Ectodermal cell (in vitro differentiated cells): ENCODE measurements at regions not wholly inside any gene's neighbourhood (a gene's known extent, or its start where the extent isn't known, plus 50 kb on each side); places are given as distances from the start of the nearest gene placed in this dataset.

Source experiments
- H3K27ac ChIP-seq: 2 replicates; pipeline ENCODE4 v1.7.0; 2013; ENCODE audit warnings: mild to moderate bottlenecking, low read depth, low read length; ENCODE audit not compliant: insufficient read depth, poor library complexity, severe bottlenecking
- H3K27me3 ChIP-seq: 2 replicates; pipeline ENCODE4 v1.7.0; 2013; ENCODE audit warnings: mild to moderate bottlenecking, low read length; ENCODE audit not compliant: insufficient read depth, control insufficient read depth, poor library complexity, severe bottlenecking
- H3K36me3 ChIP-seq: one replicate; pipeline ENCODE4 v1.7.0; 2013; ENCODE audit warnings: low read length; ENCODE audit not compliant: control insufficient read depth, insufficient read depth
- H3K4me1 ChIP-seq: one replicate; pipeline ENCODE4 v1.7.0; 2013; ENCODE audit warnings: low read length; ENCODE audit not compliant: control insufficient read depth, insufficient read depth
- H3K4me3 ChIP-seq: 2 replicates; pipeline ENCODE4 v1.7.0; 2013; ENCODE audit warnings: low read depth, low read length, control low read depth; ENCODE audit not compliant: insufficient read depth
- H3K9me3 ChIP-seq: 2 replicates; pipeline ENCODE4 v1.7.0; 2013; ENCODE audit warnings: mild to moderate bottlenecking, low read length, moderate library complexity; ENCODE audit not compliant: control insufficient read depth
- WGBS, 2 experiments: methylation state at CpG; one replicate each; pipeline ENCODE4 v1.1.7; 2013; ENCODE audit warnings: missing lambda C conversion rate in 2 of 2; 5-methylcytosine and 5-hydroxymethylcytosine counted together

DNA sequence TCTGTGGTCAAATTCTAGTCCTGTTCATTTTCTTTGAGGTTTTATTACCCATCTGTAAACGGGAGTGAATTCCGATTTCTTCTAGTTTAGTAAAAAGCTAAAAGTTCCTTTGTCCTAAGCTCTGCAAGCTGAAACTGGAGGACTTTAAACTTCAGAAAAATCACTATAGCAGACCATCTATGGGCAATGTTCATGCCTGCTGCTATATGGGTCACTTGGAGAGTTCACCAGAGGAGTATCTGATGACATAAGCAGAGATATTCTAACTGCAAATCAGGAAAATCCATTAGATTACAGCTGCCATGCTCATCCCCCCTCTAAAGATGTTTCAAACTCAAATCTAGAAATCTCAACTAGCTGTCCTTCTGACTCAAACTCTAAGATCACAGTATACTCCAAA is 193.0 kb upstream of the RTL1 start:
- Histone ChIP-seq H3K9me3 (no peaks in the 10 kb centered on the region), H3K36me3 (no peaks in the 10 kb centered on the region), H3K4me1 (no peaks in the 10 kb centered on the region), H3K27ac (no peak overlapping the region), H3K4me3 (no peak overlapping the region), H3K27me3 (no peaks in the 10 kb centered on the region)
- WGBS, 2 experiments, result 98 to 100% methylated on average over 2 of the region's 2 CpGs

DNA sequence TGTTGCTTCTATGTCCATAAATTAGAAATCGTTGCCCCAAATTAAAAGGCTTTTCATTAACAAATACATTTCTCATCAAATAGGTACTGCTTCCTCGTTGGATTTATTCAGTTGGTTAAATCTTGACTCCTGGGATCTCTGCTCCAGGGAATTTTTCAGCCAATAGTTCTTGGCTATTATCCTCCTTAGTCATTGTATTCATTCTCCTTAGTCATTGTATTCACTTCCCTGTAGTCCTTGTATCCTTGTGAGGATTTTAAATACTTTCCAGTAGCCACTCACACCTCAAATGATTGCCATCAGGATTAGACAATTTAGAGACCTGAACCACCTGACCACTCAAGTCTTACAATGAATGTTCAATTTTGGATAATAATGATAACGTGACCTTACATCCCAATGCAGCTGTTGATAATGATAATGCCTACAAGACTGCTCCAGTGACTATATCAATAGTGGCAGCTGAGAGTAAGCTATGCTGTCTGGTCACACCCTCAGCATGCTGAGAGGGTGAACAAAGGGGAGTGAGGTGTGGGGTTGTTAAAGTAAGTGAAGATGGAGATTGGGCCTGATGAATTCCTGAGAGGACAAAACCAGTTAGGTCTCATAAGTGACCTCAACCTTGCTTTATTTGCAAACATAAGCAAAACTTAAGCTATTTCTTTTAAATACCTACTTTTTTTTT is 193.7 kb upstream of the RTL1 start:
- Histone ChIP-seq H3K4me1 (no peaks in the 10 kb centered on the region), H3K36me3 (no peaks in the 10 kb centered on the region), H3K9me3 (no peaks in the 10 kb centered on the region), H3K27ac (no peak overlapping the region), H3K4me3 (no peak overlapping the region), H3K27me3 (no peaks in the 10 kb centered on the region)
- WGBS, 2 experiments, result 92 to 93% methylated on average over 3 of the region's 3 CpGs

DNA sequence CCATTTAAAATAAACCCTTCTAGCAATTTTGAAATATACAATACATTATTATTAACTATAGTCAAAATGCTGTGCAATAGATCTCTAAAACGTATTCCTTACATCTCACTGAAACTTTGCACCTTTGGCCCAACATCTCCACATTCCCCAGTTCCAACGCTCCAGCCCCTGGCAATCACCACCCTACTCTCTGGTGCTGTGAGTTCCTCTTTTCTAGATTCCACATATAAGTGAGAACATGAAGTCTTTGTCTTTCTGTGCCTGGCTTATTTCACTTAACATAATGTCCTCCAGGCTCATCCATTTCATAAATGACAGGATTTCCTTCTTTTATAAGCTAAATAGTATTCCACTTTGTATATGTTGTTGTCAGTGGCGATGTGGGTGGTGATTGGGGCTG is 194.7 kb upstream of the RTL1 start:
- Histone ChIP-seq H3K27ac (no peak overlapping the region), H3K4me3 (no peak overlapping the region), H3K9me3 (no peaks in the 10 kb centered on the region), H3K36me3 (no peaks in the 10 kb centered on the region), H3K27me3 (no peaks in the 10 kb centered on the region), H3K4me1 (no peaks in the 10 kb centered on the region)
- 95% methylated on average over 3 of the region's 3 CpGs for WGBS, 2 experiments

DNA sequence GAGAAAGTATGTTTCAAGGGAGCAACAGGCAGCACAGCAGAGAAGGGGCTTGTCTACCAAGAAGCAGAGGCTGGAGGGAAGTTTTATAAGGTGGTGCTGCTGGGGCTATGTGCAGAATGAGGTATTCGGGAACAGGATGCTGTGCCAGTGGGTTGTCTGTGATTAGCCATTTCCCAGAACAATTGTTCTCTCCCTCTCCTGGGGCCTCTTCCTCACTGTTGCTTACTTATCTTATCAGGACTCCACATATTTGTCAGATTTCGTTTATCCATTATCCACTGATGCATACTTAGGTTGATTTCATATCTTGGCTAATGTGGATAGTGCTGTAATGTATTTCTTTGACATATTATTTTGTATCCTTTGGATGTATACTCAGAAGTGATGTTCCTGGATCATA is 195.1 kb upstream of the RTL1 start:
- Histone ChIP-seq H3K9me3 (no peaks in the 10 kb centered on the region), H3K27ac (no peak overlapping the region), H3K36me3 (no peaks in the 10 kb centered on the region), H3K4me3 (no peak overlapping the region), H3K27me3 (no peaks in the 10 kb centered on the region), H3K4me1 (no peaks in the 10 kb centered on the region)
- 80 to 86% methylated on average over 1 to 2 of the region's 2 CpGs for WGBS, 2 experiments

DNA sequence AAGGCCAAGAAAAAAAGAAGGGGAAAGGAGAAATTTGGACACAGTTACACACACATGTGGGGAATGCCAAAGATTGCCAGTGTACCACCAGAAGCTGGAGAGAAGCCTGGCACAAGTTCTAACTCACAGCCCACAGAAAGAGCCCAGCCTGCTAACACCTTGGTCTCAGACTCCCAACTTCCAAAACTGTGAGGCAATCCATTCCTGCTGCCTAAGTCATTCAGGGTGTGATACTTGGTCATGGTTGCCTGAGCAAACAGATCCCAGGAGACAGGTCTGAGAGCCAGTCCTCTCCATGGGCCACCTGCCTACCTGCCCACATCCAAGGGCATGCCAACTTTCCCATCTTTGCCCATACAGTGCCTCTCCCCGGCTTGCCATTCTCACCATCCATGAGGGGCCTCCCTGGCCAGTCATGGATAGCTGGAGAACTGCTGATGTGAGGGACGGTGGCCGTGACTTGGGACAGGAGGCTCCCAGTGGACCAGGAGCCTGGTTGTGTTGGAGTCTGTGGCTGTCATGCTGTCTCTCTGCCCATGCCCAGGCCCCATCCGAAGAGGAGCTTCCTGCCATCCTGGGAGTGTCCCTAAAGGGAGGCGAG is 198.0 kb upstream of the RTL1 start:
- 92 to 96% methylated on average over 5 of the region's 5 CpGs for WGBS, 2 experiments
- no peak overlapping the region for H3K4me3 ChIP-seq
- H3K27me3 ChIP-seq, result no peaks in the 10 kb centered on the region
- no peak overlapping the region for H3K27ac ChIP-seq
- H3K36me3 ChIP-seq, result no peaks in the 10 kb centered on the region
- H3K4me1 ChIP-seq, result no peaks in the 10 kb centered on the region
- H3K9me3 ChIP-seq, result no peaks in the 10 kb centered on the region

DNA sequence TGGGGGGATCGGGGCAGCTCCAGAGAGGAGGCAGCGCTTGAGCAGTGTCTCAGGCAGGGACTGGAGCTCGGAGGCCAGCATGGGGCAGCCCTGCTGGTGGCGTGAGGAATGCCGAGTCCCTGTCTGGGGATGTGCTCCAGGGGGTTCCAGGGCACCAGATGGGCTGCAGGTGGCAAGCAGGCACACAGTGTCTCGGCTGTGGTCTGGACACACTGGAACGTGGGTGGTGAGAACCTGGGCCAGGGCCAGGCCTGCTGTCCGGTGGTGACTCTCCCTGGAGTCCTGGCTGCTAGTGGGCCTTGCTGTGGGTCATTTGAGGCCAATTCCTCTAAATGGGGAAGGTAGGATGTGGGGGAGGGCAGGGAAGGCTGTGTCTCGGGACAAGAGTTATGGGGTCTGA is 199.4 kb upstream of the RTL1 start:
- H3K27ac ChIP-seq, result no peak overlapping the region
- 93% methylated on average over 9 of the region's 9 CpGs for WGBS, 2 experiments
- H3K27me3 ChIP-seq, result no peaks in the 10 kb centered on the region
- H3K9me3 ChIP-seq, result no peaks in the 10 kb centered on the region
- H3K4me3 ChIP-seq, result no peak overlapping the region
- H3K36me3 ChIP-seq, result no peaks in the 10 kb centered on the region
- H3K4me1 ChIP-seq, result no peaks in the 10 kb centered on the region

DNA sequence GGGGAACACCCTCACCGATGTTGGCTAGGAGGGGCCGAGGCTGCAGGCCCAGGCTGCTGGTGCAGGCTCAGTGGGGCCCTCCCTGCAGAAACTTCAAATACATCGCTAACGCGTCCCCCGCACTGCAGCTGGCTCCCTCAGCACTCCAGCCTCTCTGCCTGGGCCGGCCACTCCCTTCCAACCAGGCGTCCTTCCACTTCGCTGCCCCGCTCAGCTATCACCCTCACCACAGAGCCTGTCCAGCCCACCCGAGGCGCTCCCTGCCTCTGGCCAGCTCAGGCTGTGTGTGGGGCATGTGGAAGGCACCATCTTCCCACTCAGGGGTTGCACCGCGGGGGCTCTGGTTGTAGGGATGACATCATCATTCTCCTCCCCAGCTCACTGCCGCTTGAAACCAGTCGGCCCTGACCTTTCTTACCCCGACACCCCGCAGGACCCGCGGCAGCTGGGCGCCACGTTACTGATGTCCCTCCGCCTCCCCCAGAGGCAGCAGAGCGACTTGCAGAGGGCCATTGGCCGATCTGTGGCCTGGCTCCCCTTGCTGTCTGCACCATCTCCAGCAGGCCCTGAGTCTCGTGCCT is 199.9 kb upstream of the RTL1 start:
- H3K36me3 ChIP-seq, result no peaks in the 10 kb centered on the region
- 88% methylated on average over 26 of the region's 26 CpGs for WGBS, 2 experiments
- H3K4me1 ChIP-seq, result no peaks in the 10 kb centered on the region
- no peaks in the 10 kb centered on the region for H3K27me3 ChIP-seq
- H3K9me3 ChIP-seq, result no peaks in the 10 kb centered on the region
- H3K4me3 ChIP-seq, result no peak overlapping the region
- no peak overlapping the region for H3K27ac ChIP-seq

- WGBS, 2 experiments, result 93 to 96% methylated on average over 4 of the region's 4 CpGs
- Histone ChIP-seq H3K9me3 (no peaks in the 10 kb centered on the region), H3K36me3 (no peaks in the 10 kb centered on the region), H3K27ac (no peak overlapping the region), H3K4me1 (no peaks in the 10 kb centered on the region), H3K4me3 (no peak overlapping the region), H3K27me3 (no peaks in the 10 kb centered on the region)
Observed at GRCh38 chr14:101104485-101104884, 201.0 kb upstream of the RTL1 start.

GRCh38 chr14:101105045-101105444 is 201.5 kb upstream of the RTL1 start:
- H3K36me3 ChIP-seq, result no peaks in the 10 kb centered on the region
- no peaks in the 10 kb centered on the region for H3K4me1 ChIP-seq
- H3K27me3 ChIP-seq, result no peaks in the 10 kb centered on the region
- no peak overlapping the region for H3K4me3 ChIP-seq
- WGBS, 2 experiments, result 95 to 97% methylated on average over 4 of the region's 4 CpGs
- H3K9me3 ChIP-seq, result no peaks in the 10 kb centered on the region
- H3K27ac ChIP-seq, result no peak overlapping the region

DNA sequence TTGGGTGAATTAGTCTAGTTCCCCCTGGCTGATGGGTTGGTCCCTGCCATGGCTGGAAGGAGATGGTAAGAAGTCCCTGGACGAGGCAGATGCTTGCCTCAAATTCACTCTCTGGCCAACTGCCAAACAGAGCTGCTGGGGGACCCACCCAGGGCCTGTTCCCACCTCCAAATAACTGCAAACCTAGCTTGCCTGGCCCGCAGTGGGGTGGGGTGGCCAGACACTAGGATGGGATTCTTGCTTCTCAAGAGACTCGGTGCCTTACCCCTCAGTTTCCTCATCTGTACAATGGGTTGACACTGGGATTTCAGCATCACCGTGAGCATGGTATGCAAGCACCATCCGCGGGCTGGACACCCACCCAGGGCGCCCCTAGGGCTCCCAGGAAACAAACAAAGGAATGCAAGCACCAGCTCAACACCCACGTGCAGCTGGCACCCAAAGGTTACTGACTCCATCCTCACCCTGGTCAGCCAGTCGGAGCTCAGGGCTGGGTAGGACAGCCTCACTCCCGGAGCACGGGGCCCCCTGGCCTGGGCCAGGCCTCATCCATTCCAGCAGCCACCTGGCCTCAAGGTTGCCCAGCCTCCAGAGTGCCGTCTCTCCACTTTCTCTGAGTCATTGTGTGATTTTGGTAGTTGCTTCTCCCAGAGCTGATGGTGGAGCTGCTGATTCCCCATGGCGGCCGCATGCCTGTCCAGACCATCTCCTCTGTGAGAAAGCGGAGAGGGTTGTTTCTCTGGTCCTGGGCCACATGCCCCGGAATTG is 205.2 kb upstream of the RTL1 start:
- no peak overlapping the region for H3K4me3 ChIP-seq
- no peaks in the 10 kb centered on the region for H3K36me3 ChIP-seq
- H3K27me3 ChIP-seq, result no peaks in the 10 kb centered on the region
- no peaks in the 10 kb centered on the region for H3K9me3 ChIP-seq
- no peaks in the 10 kb centered on the region for H3K4me1 ChIP-seq
- no peak overlapping the region for H3K27ac ChIP-seq
- WGBS, 2 experiments, result 94% methylated on average over 16 of the region's 16 CpGs
